ENCODE measurements at regions not wholly inside any gene's neighbourhood (a gene's known extent, or its start where the extent isn't known, plus 50 kb on each side); places are given as distances from the start of the nearest gene placed in this dataset.

GRCh38 chr4:45679411-45679810, 444.4 kb downstream of the GABRG1 start:
- in situ Hi-C loops (cut with HindIII; ENCODE audit: low sequenced_read_pairs): no loop called here
- no peak overlapping the region for H3K4me3 ChIP-seq (ENCODE audit: low read depth, low read length)
- no peak for DNase-seq (ENCODE audit: low read depth, low spot score)
- TF ChIP-seq, protein P1, sequence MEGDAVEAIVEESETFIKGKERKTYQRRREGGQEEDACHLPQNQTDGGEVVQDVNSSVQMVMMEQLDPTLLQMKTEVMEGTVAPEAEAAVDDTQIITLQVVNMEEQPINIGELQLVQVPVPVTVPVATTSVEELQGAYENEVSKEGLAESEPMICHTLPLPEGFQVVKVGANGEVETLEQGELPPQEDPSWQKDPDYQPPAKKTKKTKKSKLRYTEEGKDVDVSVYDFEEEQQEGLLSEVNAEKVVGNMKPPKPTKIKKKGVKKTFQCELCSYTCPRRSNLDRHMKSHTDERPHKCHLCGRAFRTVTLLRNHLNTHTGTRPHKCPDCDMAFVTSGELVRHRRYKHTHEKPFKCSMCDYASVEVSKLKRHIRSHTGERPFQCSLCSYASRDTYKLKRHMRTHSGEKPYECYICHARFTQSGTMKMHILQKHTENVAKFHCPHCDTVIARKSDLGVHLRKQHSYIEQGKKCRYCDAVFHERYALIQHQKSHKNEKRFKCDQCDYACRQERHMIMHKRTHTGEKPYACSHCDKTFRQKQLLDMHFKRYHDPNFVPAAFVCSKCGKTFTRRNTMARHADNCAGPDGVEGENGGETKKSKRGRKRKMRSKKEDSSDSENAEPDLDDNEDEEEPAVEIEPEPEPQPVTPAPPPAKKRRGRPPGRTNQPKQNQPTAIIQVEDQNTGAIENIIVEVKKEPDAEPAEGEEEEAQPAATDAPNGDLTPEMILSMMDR (IDR thresholded peaks at IDR 0.05; ENCODE audit: low read depth, low read length): no peak

GRCh38 chr4:45668128-45668527, 455.7 kb downstream of the GABRG1 start:
- no peak overlapping the region for H3K4me3 ChIP-seq (ENCODE audit: low read depth, low read length)
- in situ Hi-C loops (cut with HindIII; ENCODE audit: low sequenced_read_pairs): no loop called here
- DNase-seq (ENCODE audit: low read depth, low spot score): no peak
- TF ChIP-seq, protein P1 (IDR thresholded peaks at IDR 0.05; ENCODE audit: low read depth, low read length): no peak

DNA sequence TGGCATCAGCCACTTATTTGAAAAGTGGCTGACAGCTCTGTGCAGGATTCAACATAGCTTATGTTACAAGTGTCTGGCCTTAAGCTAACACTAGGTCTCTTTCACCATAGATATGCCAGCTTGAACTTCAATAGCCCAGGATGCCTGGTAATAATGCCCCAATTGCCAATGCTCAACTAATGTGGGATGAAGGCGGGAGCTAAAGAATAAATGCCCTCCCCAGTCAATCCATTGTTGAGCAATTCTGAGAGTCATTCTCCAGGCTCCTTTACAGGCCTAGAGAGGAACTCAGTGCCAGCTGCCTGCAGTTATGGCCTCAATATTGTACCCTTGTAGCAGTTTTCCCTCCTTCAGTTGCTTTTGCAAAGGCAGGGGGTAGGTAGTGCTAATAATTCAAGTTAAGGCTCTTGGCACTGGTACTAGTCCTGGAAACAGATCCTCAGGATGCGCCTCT, 460.2 kb downstream of the GABRG1 start:
- in situ Hi-C loops (cut with HindIII; ENCODE audit: low sequenced_read_pairs): no loop called here
- no peak for DNase-seq (ENCODE audit: low read depth, low spot score)
- TF ChIP-seq, protein P1 (IDR thresholded peaks at IDR 0.05; ENCODE audit: low read depth, low read length): no peak
- H3K4me3 ChIP-seq (ENCODE audit: low read depth, low read length): no peak overlapping the region

DNA sequence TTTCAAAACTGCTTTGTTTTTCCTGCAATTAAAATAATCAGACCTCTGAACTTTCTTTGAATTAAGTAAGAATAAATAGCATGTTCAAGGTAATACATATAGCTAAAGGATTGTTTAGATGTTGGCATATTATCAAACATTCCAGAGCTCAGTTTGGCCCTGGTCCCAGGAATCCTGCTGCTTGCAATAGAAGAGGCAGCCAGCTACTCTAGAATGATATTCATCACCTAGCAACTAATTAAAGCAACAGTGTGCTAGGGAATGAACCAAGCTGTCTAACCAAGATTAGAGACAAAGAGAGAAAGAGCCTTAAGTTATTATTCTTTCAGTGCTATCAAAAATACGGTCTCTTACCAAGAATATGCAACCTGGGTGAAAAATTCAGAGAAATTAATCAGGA, 460.9 kb downstream of the GABRG1 start:
- no peak overlapping the region for H3K4me3 ChIP-seq (ENCODE audit: low read depth, low read length)
- in situ Hi-C loops (cut with HindIII; ENCODE audit: low sequenced_read_pairs): no loop called here
- DNase-seq (ENCODE audit: low read depth, low spot score): peak; percentile 80
- TF ChIP-seq, protein P1 (IDR thresholded peaks at IDR 0.05; ENCODE audit: low read depth, low read length): no peak

GRCh38 chr4:45661893-45662292, 462.0 kb downstream of the GABRG1 start:
- H3K4me3 ChIP-seq (ENCODE audit: low read depth, low read length): no peak overlapping the region
- DNase-seq (ENCODE audit: low read depth, low spot score): no peak
- TF ChIP-seq, protein P1 (IDR thresholded peaks at IDR 0.05; ENCODE audit: low read depth, low read length): no peak
- in situ Hi-C loops (cut with HindIII; ENCODE audit: low sequenced_read_pairs): no loop called here

GRCh38 chr4:45650545-45650944, 473.3 kb downstream of the GABRG1 start:
- in situ Hi-C loops (cut with HindIII; ENCODE audit: low sequenced_read_pairs): no loop called here

More at GRCh38 chr4:45650545-45650944, 473.3 kb downstream of the GABRG1 start:
- DNase-seq (ENCODE audit: low read depth, low spot score): no peak
- TF ChIP-seq, protein P1 (IDR thresholded peaks at IDR 0.05; ENCODE audit: low read depth, low read length): no peak
- no peak overlapping the region for H3K4me3 ChIP-seq (ENCODE audit: low read depth, low read length)
